ENCODE measurements at regions not wholly inside any gene's neighbourhood (a gene's known extent, or its start where the extent isn't known, plus 50 kb on each side); places are given as distances from the start of the nearest gene placed in this dataset.

DNA sequence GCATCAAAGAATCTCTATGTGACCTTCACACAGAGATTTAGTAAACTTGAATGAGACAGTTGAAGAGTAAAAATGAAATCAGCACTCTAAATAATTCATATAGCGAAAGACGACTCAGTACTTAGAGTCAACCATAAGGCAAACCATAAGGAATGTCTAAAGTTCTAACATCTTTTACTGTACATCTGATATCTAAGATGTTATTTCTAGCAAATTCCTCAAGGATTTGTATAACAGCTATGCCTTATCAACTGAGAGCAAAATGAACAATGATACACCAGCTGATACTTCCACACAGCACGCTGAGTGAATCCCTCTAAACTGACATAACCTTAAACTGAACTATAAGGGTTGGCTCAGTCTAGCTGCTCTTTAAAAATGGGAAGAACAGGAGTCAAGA is 760.3 kb downstream of the EFNA5 start:
- Histone ChIP-seq H3K4me3 (ENCODE audit: low read depth, low read length) (no peak overlapping the region), H3K27me3 (ENCODE audit: control insufficient read depth, insufficient read depth, low read length) (no peaks in the 10 kb centered on the region), H3K36me3 (ENCODE audit: control insufficient read depth, insufficient read depth, low read length) (no peaks in the 10 kb centered on the region)
- no peak for DNase-seq (ENCODE audit: low read depth)
- TF ChIP-seq, protein P1, sequence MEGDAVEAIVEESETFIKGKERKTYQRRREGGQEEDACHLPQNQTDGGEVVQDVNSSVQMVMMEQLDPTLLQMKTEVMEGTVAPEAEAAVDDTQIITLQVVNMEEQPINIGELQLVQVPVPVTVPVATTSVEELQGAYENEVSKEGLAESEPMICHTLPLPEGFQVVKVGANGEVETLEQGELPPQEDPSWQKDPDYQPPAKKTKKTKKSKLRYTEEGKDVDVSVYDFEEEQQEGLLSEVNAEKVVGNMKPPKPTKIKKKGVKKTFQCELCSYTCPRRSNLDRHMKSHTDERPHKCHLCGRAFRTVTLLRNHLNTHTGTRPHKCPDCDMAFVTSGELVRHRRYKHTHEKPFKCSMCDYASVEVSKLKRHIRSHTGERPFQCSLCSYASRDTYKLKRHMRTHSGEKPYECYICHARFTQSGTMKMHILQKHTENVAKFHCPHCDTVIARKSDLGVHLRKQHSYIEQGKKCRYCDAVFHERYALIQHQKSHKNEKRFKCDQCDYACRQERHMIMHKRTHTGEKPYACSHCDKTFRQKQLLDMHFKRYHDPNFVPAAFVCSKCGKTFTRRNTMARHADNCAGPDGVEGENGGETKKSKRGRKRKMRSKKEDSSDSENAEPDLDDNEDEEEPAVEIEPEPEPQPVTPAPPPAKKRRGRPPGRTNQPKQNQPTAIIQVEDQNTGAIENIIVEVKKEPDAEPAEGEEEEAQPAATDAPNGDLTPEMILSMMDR (IDR thresholded peaks at IDR 0.05; ENCODE audit: insufficient read depth, low read length, severe bottlenecking) = no peak
- no peak for FAIRE-seq

DNA sequence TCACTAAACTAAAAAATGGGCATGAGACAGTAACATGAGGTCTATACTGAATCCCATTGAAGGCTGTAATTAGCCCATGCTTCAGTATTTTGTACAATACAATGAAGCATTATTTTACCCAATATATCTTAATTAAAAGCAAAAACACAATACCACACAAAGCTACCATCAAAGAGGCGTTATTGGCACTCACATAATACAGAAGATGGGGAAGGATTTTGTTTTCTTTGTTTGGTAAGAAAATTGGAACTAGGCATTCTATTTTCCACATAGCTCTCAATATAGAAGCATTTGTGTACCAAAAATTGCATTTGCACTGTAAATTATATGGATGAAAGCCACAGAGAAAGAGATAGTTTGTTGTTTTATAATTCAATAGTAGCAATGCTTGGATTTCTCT is 761.0 kb downstream of the EFNA5 start:
- TF ChIP-seq, protein P1 (IDR thresholded peaks at IDR 0.05; ENCODE audit: insufficient read depth, low read length, severe bottlenecking) = no peak
- Histone ChIP-seq H3K4me3 (ENCODE audit: low read depth, low read length) (no peak overlapping the region), H3K27me3 (ENCODE audit: control insufficient read depth, insufficient read depth, low read length) (no peaks in the 10 kb centered on the region), H3K36me3 (ENCODE audit: control insufficient read depth, insufficient read depth, low read length) (no peaks in the 10 kb centered on the region)
- no peak for FAIRE-seq
- no peak for DNase-seq (ENCODE audit: low read depth)

DNA sequence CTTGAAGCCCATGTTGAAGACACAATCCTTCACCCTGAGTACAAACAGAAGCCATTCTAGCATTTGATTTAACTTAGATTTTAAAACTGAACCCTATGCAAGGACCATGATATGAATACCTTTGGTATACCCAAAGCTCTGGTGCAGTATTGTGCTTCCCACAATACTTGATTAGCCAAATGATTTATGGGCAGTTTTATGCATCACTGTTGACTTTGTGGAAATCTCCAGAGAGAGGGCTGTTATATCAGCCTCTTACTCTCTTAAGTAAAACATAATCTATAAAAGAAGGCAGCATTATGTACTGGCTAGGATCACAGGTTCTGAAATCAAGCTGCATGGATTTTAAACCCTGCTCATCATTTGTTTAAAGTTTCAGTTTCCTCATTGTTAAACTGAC is 762.8 kb downstream of the EFNA5 start:
- no peak for FAIRE-seq
- TF ChIP-seq, protein P1 (IDR thresholded peaks at IDR 0.05; ENCODE audit: insufficient read depth, low read length, severe bottlenecking) = no peak
- Histone ChIP-seq H3K4me3 (ENCODE audit: low read depth, low read length) (no peak overlapping the region), H3K36me3 (ENCODE audit: control insufficient read depth, insufficient read depth, low read length) (no peaks in the 10 kb centered on the region), H3K27me3 (ENCODE audit: control insufficient read depth, insufficient read depth, low read length) (no peaks in the 10 kb centered on the region)
- DNase-seq (ENCODE audit: low read depth) = no peak

DNA sequence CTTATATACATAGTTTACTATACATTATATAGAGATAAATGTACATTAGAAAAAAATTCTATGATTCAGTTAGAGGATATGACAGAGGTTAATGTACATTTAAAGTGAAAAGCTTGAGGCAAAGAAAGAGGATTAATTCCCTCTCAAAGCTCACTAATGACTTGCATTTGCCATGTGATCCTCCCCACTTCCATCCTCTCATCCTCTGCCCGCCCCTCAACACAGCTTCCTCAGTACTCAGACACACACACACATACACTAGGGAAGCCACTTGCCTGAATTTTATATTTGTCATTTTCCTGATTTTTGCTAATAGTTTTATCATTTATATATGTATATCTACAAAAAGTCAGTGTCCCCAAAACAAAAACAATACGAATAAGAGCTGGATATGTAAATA is 764.5 kb downstream of the EFNA5 start:
- FAIRE-seq (no peak), DNase-seq (ENCODE audit: low read depth) (no peak)
- H3K4me3 ChIP-seq (ENCODE audit: low read depth, low read length) = no peak overlapping the region
- no peaks in the 10 kb centered on the region for H3K27me3 ChIP-seq (ENCODE audit: control insufficient read depth, insufficient read depth, low read length)
- TF ChIP-seq, protein P1 (IDR thresholded peaks at IDR 0.05; ENCODE audit: insufficient read depth, low read length, severe bottlenecking) = no peak
- no peaks in the 10 kb centered on the region for H3K36me3 ChIP-seq (ENCODE audit: control insufficient read depth, insufficient read depth, low read length)

DNA sequence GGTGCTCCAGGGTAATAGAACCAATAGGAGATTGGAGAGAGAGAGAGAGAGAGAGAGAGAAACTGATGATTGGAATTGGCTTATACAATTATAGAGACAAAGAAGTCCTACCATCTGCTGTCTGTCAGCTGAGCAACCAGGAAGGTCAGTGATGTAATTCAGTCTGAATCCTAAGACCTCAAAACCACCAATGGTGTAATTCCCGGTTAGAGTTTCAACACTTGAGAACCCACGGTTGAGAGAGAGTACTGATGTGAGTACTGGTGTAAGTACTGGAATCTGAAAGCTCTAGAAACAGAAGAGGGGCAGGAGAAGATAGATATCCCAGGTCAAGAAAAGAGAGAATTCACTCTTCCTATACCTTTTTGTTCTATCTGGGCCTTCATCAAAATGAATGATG is 775.8 kb downstream of the EFNA5 start:
- TF ChIP-seq, protein P1 (IDR thresholded peaks at IDR 0.05; ENCODE audit: insufficient read depth, low read length, severe bottlenecking) = no peak
- FAIRE-seq (no peak), DNase-seq (ENCODE audit: low read depth) (peak; percentile 14)
- Histone ChIP-seq H3K4me3 (ENCODE audit: low read depth, low read length) (no peak overlapping the region), H3K36me3 (ENCODE audit: control insufficient read depth, insufficient read depth, low read length) (no peaks in the 10 kb centered on the region), H3K27me3 (ENCODE audit: control insufficient read depth, insufficient read depth, low read length) (no peaks in the 10 kb centered on the region)

DNA sequence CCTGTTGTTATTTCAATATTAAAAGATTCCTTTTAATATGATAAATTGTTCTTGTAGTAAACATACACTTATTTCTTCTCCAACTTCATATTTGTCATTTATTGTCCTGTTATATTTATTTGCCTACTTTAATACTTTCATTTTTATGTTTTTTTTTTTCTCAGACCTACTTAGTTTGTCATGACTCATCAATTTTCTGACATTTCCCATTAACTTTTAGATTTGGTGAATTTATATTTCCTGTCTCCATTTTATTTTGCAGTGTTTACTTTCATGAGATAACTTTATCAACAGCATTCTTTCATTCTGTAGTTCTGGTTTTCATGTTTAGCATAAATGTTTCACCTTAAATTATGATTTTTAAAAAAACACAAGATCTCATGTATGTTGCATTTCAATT is 788.7 kb downstream of the EFNA5 start:
- no peaks in the 10 kb centered on the region for H3K36me3 ChIP-seq (ENCODE audit: control insufficient read depth, insufficient read depth, low read length)
- no peak for DNase-seq (ENCODE audit: low read depth)
- H3K4me3 ChIP-seq (ENCODE audit: low read depth, low read length) = no peak overlapping the region
- FAIRE-seq = no peak
- TF ChIP-seq, protein P1 (IDR thresholded peaks at IDR 0.05; ENCODE audit: insufficient read depth, low read length, severe bottlenecking) = no peak
- no peaks in the 10 kb centered on the region for H3K27me3 ChIP-seq (ENCODE audit: control insufficient read depth, insufficient read depth, low read length)
